Mammary epithelial cell (primary cell): ENCODE measurements at regions not wholly inside any gene's neighbourhood (a gene's known extent, or its start where the extent isn't known, plus 50 kb on each side); places are given as distances from the start of the nearest gene placed in this dataset.

ENCODE experiments used
- CTCF ChIP-seq, 2 donors: IDR thresholded peaks in 1 of 2; conservative IDR thresholded peaks in 1 of 2; 2 replicates each; pipeline ENCODE4 v1.5.1; 2011 to 2012; ENCODE audit warnings: inconsistent platforms in 2 of 2, low read length in 2 of 2, mild to moderate bottlenecking in 2 of 2, control low read depth in 1 of 2, low read depth in 1 of 2; ENCODE audit not compliant: insufficient read depth in 1 of 2; ENCODE audit errors: extremely low read depth in 1 of 2
- EZH2 ChIP-seq: IDR thresholded peaks from 2 replicates; pipeline ENCODE4 v1.6.1; 2012; ENCODE audit warnings: low read length, inconsistent platforms, borderline replicate concordance

GRCh38 chr2:19471491-19471890 is 113.1 kb upstream of the OSR1 start:
- TF ChIP-seq CTCF (conservative IDR thresholded peaks at IDR 0.05 in 1 of 2, IDR thresholded peaks at IDR 0.05 in 1 of 2; ENCODE audit: extremely low read depth in 1 of 2, insufficient read depth in 1 of 2, low read depth in 1 of 2, low read length in 2 of 2) (no peak), EZH2 (no peak)
